GM23338 (cell line): ENCODE measurements at regions not wholly inside any gene's neighbourhood (a gene's known extent, or its start where the extent isn't known, plus 50 kb on each side); places are given as distances from the start of the nearest gene placed in this dataset.

ENCODE experiments used
- ATAC-seq: fragments of 200-7000 bp; cut with Tn5 transposase; 3 replicates; pipeline ENCODE4 v1.9.1; 2020
- DNase-seq: peaks from one replicate; pipeline ENCODE4 v3.0.0-alpha.2; 2015; ENCODE audit warnings: low spot score
- H2AFZ ChIP-seq: fragments of 200-600 bp; sonication (generic); 2 replicates; pipeline ENCODE4 v1.8.0; 2016; ENCODE audit warnings: antibody characterized with exemption, mild to moderate bottlenecking, moderate library complexity
- H3F3A ChIP-seq: fragments of 200-600 bp; sonication (generic); replicated peaks from 2 replicates; pipeline ENCODE4 v1.8.0; 2017; ENCODE audit warnings: antibody characterized with exemption, mixed run types, low read depth
- H3K27ac ChIP-seq: fragments of 200-600 bp; sonication (generic); 2 replicates; pipeline ENCODE4 v1.6.1; 2016; ENCODE audit warnings: low read depth
- H3K27me3 ChIP-seq: fragments of 200-600 bp; sonication (generic); 2 replicates; pipeline ENCODE4 v1.8.0; 2016; ENCODE audit warnings: mild to moderate bottlenecking, mixed run types, moderate library complexity; ENCODE audit not compliant: insufficient read depth
- H3K36me3 ChIP-seq: fragments of 200-600 bp; sonication (generic); 2 replicates; pipeline ENCODE4 v1.8.0; 2016; ENCODE audit warnings: mild to moderate bottlenecking; ENCODE audit not compliant: insufficient read depth
- H3K4me1 ChIP-seq: fragments of 200-600 bp; sonication (generic); 2 replicates; pipeline ENCODE4 v1.8.0; 2016; ENCODE audit warnings: mild to moderate bottlenecking, moderate library complexity; ENCODE audit not compliant: insufficient read depth
- H3K4me2 ChIP-seq: fragments of 200-600 bp; sonication (generic); 2 replicates; pipeline ENCODE4 v1.7.1; 2017; ENCODE audit warnings: mixed run types
- H3K4me3 ChIP-seq: fragments of 200-600 bp; sonication (generic); 2 replicates; pipeline ENCODE4 v1.6.1; 2016; ENCODE audit warnings: mixed run types
- H3K79me2 ChIP-seq: fragments of 200-600 bp; sonication (generic); replicated peaks from 2 replicates; pipeline ENCODE4 v1.8.0; 2017; ENCODE audit warnings: mild to moderate bottlenecking; ENCODE audit not compliant: insufficient read depth
- H3K9me2 ChIP-seq: fragments of 200-600 bp; sonication (generic); 2 replicates; pipeline ENCODE4 v1.8.0; 2017; ENCODE audit not compliant: insufficient read depth
- H4K20me1 ChIP-seq: fragments of 200-600 bp; sonication (generic); replicated peaks from 2 replicates; pipeline ENCODE4 v1.8.0; 2017; ENCODE audit warnings: mild to moderate bottlenecking; ENCODE audit not compliant: insufficient read depth
- H3K27ac Mint-ChIP-seq: 2 replicates; pipeline ENCODE4 v1.8.0; 2020; ENCODE audit warnings: inconsistent platforms, mild to moderate bottlenecking, moderate library complexity, mixed read lengths
- H3K27me3 Mint-ChIP-seq: 3 replicates; pipeline ENCODE4 v1.8.0; 2022; ENCODE audit warnings: low read depth, mild to moderate bottlenecking, moderate library complexity, mixed read lengths, inconsistent platforms; ENCODE audit not compliant: insufficient read depth, poor library complexity
- H3K36me3 Mint-ChIP-seq: 3 replicates; pipeline ENCODE4 v1.8.0; 2021; ENCODE audit warnings: low read depth, mild to moderate bottlenecking, inconsistent platforms, moderate library complexity, mixed read lengths
- H3K4me1 Mint-ChIP-seq: 3 replicates; pipeline ENCODE4 v1.8.0; 2020; ENCODE audit warnings: mild to moderate bottlenecking, inconsistent platforms, mixed read lengths
- H3K4me3 Mint-ChIP-seq: 3 replicates; pipeline ENCODE4 v1.8.0; 2021; ENCODE audit warnings: moderate library complexity, mild to moderate bottlenecking, inconsistent platforms, mixed read lengths
- H3K9me3 Mint-ChIP-seq: 3 replicates; pipeline ENCODE4 v1.8.0; 2020; ENCODE audit warnings: moderate library complexity, mild to moderate bottlenecking, inconsistent platforms, mixed read lengths
- CREB1 ChIP-seq: fragments of 250-450 bp; sonication (Bioruptor Pico); IDR thresholded peaks from 2 replicates; pipeline ENCODE4 v1.5.0; 2020; ENCODE audit warnings: low read depth, mild to moderate bottlenecking, moderate library complexity
- EZH2 ChIP-seq: fragments of 200-600 bp; sonication (generic); IDR thresholded peaks from one replicate; pipeline ENCODE4 v1.8.0; 2017; ENCODE audit warnings: antibody characterized with exemption, mild to moderate bottlenecking, low read depth; ENCODE audit not compliant: unreplicated experiment
- STAT1 ChIP-seq: IDR thresholded peaks from one replicate; pipeline ENCODE4 v1.6.1; 2016; ENCODE audit warnings: antibody characterized with exemption; ENCODE audit not compliant: unreplicated experiment
- ZNF114 ChIP-seq: fragments of 250-450 bp; sonication (Bioruptor Pico); IDR thresholded peaks from 2 replicates; pipeline ENCODE4 v1.5.0; 2020; ENCODE audit warnings: mild to moderate bottlenecking, moderate library complexity
- ZNF331 ChIP-seq: fragments of 250-450 bp; sonication (Bioruptor Pico); IDR thresholded peaks from 2 replicates; pipeline ENCODE4 v1.5.0; 2020; ENCODE audit warnings: low read depth, mild to moderate bottlenecking, moderate library complexity
- TF ChIP-seq, protein P1 (sequence below): fragments of 250-450 bp; sonication (Bioruptor Pico); IDR thresholded peaks from 2 replicates; pipeline ENCODE4 v1.5.0; 2020; ENCODE audit warnings: mild to moderate bottlenecking, moderate library complexity

GRCh38 chr6:168131464-168132415 lies 52.7 kb upstream of the FRMD1 start:
- Mint-ChIP-seq H3K27ac (no peak overlapping the region; the same call in 1 of the 2 replicates), H3K4me1 (peaks cover 22% of the 10 kb centered on the region), H3K4me3 (no peak overlapping the region), H3K36me3 (no peaks in the 10 kb centered on the region), H3K27me3 (peaks cover 20% of the 10 kb centered on the region), H3K9me3 (no peaks in the 10 kb centered on the region)
- ATAC-seq (peak; percentile 49), DNase-seq (no peak)
- no peaks in the 10 kb centered on the region for H4K20me1 ChIP-seq
- no peak overlapping the region for H3K4me3 ChIP-seq
- peak overlapping the region; percentile 33; the same call in 1 of the 2 replicates for H2AFZ ChIP-seq
- H3K4me1 ChIP-seq, result peaks cover 11% of the 10 kb centered on the region
- H3K79me2 ChIP-seq, result no peaks in the 10 kb centered on the region
- 0 out of 2 replicates have a peak overlapping the region, but pooled peaks have one; percentile 23 for H3K4me2 ChIP-seq
- no peaks in the 10 kb centered on the region for H3K9me2 ChIP-seq
- no peak overlapping the region for H3K27ac ChIP-seq
- H3F3A ChIP-seq, result no peaks in the 10 kb centered on the region
- H3K27me3 ChIP-seq, result no peaks in the 10 kb centered on the region
- H3K36me3 ChIP-seq, result no peaks in the 10 kb centered on the region
- TF ChIP-seq, protein P1, sequence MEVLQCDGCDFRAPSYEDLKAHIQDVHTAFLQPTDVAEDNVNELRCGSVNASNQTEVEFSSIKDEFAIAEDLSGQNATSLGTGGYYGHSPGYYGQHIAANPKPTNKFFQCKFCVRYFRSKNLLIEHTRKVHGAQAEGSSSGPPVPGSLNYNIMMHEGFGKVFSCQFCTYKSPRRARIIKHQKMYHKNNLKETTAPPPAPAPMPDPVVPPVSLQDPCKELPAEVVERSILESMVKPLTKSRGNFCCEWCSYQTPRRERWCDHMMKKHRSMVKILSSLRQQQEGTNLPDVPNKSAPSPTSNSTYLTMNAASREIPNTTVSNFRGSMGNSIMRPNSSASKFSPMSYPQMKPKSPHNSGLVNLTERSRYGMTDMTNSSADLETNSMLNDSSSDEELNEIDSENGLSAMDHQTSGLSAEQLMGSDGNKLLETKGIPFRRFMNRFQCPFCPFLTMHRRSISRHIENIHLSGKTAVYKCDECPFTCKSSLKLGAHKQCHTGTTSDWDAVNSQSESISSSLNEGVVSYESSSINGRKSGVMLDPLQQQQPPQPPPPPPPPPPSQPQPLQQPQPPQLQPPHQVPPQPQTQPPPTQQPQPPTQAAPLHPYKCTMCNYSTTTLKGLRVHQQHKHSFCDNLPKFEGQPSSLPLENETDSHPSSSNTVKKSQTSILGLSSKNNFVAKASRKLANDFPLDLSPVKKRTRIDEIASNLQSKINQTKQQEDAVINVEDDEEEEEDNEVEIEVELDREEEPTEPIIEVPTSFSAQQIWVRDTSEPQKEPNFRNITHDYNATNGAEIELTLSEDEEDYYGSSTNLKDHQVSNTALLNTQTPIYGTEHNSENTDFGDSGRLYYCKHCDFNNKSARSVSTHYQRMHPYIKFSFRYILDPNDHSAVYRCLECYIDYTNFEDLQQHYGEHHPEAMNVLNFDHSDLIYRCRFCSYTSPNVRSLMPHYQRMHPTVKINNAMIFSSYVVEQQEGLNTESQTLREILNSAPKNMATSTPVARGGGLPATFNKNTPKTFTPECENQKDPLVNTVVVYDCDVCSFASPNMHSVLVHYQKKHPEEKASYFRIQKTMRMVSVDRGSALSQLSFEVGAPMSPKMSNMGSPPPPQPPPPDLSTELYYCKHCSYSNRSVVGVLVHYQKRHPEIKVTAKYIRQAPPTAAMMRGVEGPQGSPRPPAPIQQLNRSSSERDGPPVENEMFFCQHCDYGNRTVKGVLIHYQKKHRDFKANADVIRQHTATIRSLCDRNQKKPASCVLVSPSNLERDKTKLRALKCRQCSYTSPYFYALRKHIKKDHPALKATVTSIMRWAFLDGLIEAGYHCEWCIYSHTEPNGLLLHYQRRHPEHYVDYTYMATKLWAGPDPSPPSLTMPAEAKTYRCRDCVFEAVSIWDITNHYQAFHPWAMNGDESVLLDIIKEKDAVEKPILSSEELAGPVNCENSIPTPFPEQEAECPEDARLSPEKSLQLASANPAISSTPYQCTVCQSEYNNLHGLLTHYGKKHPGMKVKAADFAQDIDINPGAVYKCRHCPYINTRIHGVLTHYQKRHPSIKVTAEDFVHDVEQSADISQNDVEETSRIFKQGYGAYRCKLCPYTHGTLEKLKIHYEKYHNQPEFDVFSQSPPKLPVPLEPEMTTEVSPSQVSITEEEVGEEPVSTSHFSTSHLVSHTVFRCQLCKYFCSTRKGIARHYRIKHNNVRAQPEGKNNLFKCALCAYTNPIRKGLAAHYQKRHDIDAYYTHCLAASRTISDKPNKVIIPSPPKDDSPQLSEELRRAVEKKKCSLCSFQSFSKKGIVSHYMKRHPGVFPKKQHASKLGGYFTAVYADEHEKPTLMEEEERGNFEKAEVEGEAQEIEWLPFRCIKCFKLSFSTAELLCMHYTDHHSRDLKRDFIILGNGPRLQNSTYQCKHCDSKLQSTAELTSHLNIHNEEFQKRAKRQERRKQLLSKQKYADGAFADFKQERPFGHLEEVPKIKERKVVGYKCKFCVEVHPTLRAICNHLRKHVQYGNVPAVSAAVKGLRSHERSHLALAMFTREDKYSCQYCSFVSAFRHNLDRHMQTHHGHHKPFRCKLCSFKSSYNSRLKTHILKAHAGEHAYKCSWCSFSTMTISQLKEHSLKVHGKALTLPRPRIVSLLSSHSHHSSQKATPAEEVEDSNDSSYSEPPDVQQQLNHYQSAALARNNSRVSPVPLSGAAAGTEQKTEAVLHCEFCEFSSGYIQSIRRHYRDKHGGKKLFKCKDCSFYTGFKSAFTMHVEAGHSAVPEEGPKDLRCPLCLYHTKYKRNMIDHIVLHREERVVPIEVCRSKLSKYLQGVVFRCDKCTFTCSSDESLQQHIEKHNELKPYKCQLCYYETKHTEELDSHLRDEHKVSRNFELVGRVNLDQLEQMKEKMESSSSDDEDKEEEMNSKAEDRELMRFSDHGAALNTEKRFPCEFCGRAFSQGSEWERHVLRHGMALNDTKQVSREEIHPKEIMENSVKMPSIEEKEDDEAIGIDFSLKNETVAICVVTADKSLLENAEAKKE (CRISPR knock-in tag), result no peak
- TF ChIP-seq ZNF331 (CRISPR knock-in tag) (no peak), STAT1 (no peak), ZNF114 (CRISPR knock-in tag) (no peak), EZH2 (no peak), CREB1 (CRISPR knock-in tag) (no peak)
